H1 (cell line): ENCODE measurements at regions not wholly inside any gene's neighbourhood (a gene's known extent, or its start where the extent isn't known, plus 50 kb on each side); places are given as distances from the start of the nearest gene placed in this dataset.

Source experiments
- CHD1 ChIP-seq: IDR thresholded peaks from 2 replicates; pipeline ENCODE4 v1.6.1; 2012; ENCODE audit warnings: low read depth, low read length, improper control_type of control experiment

GRCh38 chr17:11047228-11047627, 193.8 kb upstream of the SHISA6 start (continued):
- TF ChIP-seq CHD1: no peak
